GM23338 (cell line): ENCODE measurements at regions not wholly inside any gene's neighbourhood (a gene's known extent, or its start where the extent isn't known, plus 50 kb on each side); places are given as distances from the start of the nearest gene placed in this dataset.

Source experiments
- ATAC-seq: fragments of 200-7000 bp; cut with Tn5 transposase; 3 replicates; pipeline ENCODE4 v1.9.1; 2020
- DNase-seq: peaks from one replicate; pipeline ENCODE4 v3.0.0-alpha.2; 2015; ENCODE audit warnings: low spot score
- H2AFZ ChIP-seq: fragments of 200-600 bp; sonication (generic); 2 replicates; pipeline ENCODE4 v1.8.0; 2016; ENCODE audit warnings: antibody characterized with exemption, mild to moderate bottlenecking, moderate library complexity
- H3F3A ChIP-seq: fragments of 200-600 bp; sonication (generic); replicated peaks from 2 replicates; pipeline ENCODE4 v1.8.0; 2017; ENCODE audit warnings: antibody characterized with exemption, mixed run types, low read depth
- H3K27ac ChIP-seq: fragments of 200-600 bp; sonication (generic); 2 replicates; pipeline ENCODE4 v1.6.1; 2016; ENCODE audit warnings: low read depth
- H3K27me3 ChIP-seq: fragments of 200-600 bp; sonication (generic); 2 replicates; pipeline ENCODE4 v1.8.0; 2016; ENCODE audit warnings: mild to moderate bottlenecking, mixed run types, moderate library complexity; ENCODE audit not compliant: insufficient read depth
- H3K36me3 ChIP-seq: fragments of 200-600 bp; sonication (generic); 2 replicates; pipeline ENCODE4 v1.8.0; 2016; ENCODE audit warnings: mild to moderate bottlenecking; ENCODE audit not compliant: insufficient read depth
- H3K4me1 ChIP-seq: fragments of 200-600 bp; sonication (generic); 2 replicates; pipeline ENCODE4 v1.8.0; 2016; ENCODE audit warnings: mild to moderate bottlenecking, moderate library complexity; ENCODE audit not compliant: insufficient read depth
- H3K4me2 ChIP-seq: fragments of 200-600 bp; sonication (generic); 2 replicates; pipeline ENCODE4 v1.7.1; 2017; ENCODE audit warnings: mixed run types
- H3K4me3 ChIP-seq: fragments of 200-600 bp; sonication (generic); 2 replicates; pipeline ENCODE4 v1.6.1; 2016; ENCODE audit warnings: mixed run types
- H3K79me2 ChIP-seq: fragments of 200-600 bp; sonication (generic); replicated peaks from 2 replicates; pipeline ENCODE4 v1.8.0; 2017; ENCODE audit warnings: mild to moderate bottlenecking; ENCODE audit not compliant: insufficient read depth
- H3K9me2 ChIP-seq: fragments of 200-600 bp; sonication (generic); 2 replicates; pipeline ENCODE4 v1.8.0; 2017; ENCODE audit not compliant: insufficient read depth
- H4K20me1 ChIP-seq: fragments of 200-600 bp; sonication (generic); replicated peaks from 2 replicates; pipeline ENCODE4 v1.8.0; 2017; ENCODE audit warnings: mild to moderate bottlenecking; ENCODE audit not compliant: insufficient read depth
- H3K27ac Mint-ChIP-seq: 2 replicates; pipeline ENCODE4 v1.8.0; 2020; ENCODE audit warnings: inconsistent platforms, mild to moderate bottlenecking, moderate library complexity, mixed read lengths
- H3K27me3 Mint-ChIP-seq: 3 replicates; pipeline ENCODE4 v1.8.0; 2022; ENCODE audit warnings: low read depth, mild to moderate bottlenecking, moderate library complexity, mixed read lengths, inconsistent platforms; ENCODE audit not compliant: insufficient read depth, poor library complexity
- H3K36me3 Mint-ChIP-seq: 3 replicates; pipeline ENCODE4 v1.8.0; 2021; ENCODE audit warnings: low read depth, mild to moderate bottlenecking, inconsistent platforms, moderate library complexity, mixed read lengths
- H3K4me1 Mint-ChIP-seq: 3 replicates; pipeline ENCODE4 v1.8.0; 2020; ENCODE audit warnings: mild to moderate bottlenecking, inconsistent platforms, mixed read lengths
- H3K4me3 Mint-ChIP-seq: 3 replicates; pipeline ENCODE4 v1.8.0; 2021; ENCODE audit warnings: moderate library complexity, mild to moderate bottlenecking, inconsistent platforms, mixed read lengths
- H3K9me3 Mint-ChIP-seq: 3 replicates; pipeline ENCODE4 v1.8.0; 2020; ENCODE audit warnings: moderate library complexity, mild to moderate bottlenecking, inconsistent platforms, mixed read lengths
- CTCF ChIP-seq, 2 experiments: fragments of 200-600 bp in 1 of 2; sonication (generic) in 1 of 2; conservative IDR thresholded peaks; 2 replicates each; pipeline versions ENCODE4 v1.5.1 to v1.6.1; 2016 to 2017; ENCODE audit warnings: antibody characterized with exemption in 2 of 2, low read depth in 2 of 2, mild to moderate bottlenecking in 2 of 2, moderate library complexity in 1 of 2
- EZH2 ChIP-seq: fragments of 200-600 bp; sonication (generic); IDR thresholded peaks from one replicate; pipeline ENCODE4 v1.8.0; 2017; ENCODE audit warnings: antibody characterized with exemption, mild to moderate bottlenecking, low read depth; ENCODE audit not compliant: unreplicated experiment
- EZH2phosphoT487 ChIP-seq: fragments of 200-600 bp; sonication (generic); IDR thresholded peaks from one replicate; pipeline ENCODE4 v1.8.1; 2018; ENCODE audit warnings: antibody characterized with exemption; ENCODE audit not compliant: unreplicated experiment
- NANOG ChIP-seq: IDR thresholded peaks from 2 replicates; pipeline ENCODE4 v1.6.1; 2016; ENCODE audit warnings: antibody characterized with exemption, borderline replicate concordance
- ZNF114 ChIP-seq: fragments of 250-450 bp; sonication (Bioruptor Pico); IDR thresholded peaks from 2 replicates; pipeline ENCODE4 v1.5.0; 2020; ENCODE audit warnings: mild to moderate bottlenecking, moderate library complexity
- TF ChIP-seq, protein P1 (sequence below): fragments of 250-450 bp; sonication (Bioruptor Pico); IDR thresholded peaks from 2 replicates; pipeline ENCODE4 v1.5.0; 2020; ENCODE audit warnings: mild to moderate bottlenecking, moderate library complexity

DNA sequence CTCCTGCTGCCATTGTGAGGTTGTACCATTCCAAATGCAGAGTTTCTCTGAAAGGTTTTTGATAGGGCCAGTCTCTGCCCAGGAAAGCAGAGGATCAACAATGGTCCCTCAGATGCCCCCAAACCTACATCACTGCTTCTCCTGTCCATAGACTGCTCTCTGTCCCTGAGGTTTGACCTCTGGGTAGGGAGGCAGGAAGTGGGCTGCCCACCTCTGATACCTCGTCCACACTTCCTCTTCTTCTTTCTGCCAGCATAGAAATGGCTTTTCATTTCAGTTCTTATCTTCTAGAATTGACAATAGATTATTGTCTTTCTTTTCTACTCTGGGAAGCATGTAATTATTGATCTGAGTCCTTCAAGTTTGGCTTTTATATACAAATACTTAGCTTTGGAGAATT is 170.6 kb downstream of the TRMT11 start (continued):
- TF ChIP-seq CTCF (conservative IDR thresholded peaks at IDR 0.05; ENCODE audit: low read depth in 2 of 2), result no peak
- no peak for TF ChIP-seq ZNF114 (CRISPR knock-in tag)

- Histone ChIP-seq H3K79me2 (no peaks in the 10 kb centered on the region), H2AFZ (no peak overlapping the region), H3K4me3 (no peak overlapping the region), H3K27me3 (no peaks in the 10 kb centered on the region), H3F3A (no peaks in the 10 kb centered on the region), H3K36me3 (no peaks in the 10 kb centered on the region), H3K4me1 (peaks cover 6% of the 10 kb centered on the region; the same call in 1 of the 2 replicates), H3K4me2 (no peak overlapping the region), H3K9me2 (no peaks in the 10 kb centered on the region), H4K20me1 (no peaks in the 10 kb centered on the region), H3K27ac (no peak overlapping the region)
- Mint-ChIP-seq H3K36me3 (no peaks in the 10 kb centered on the region; the same call in 1 of the 3 replicates), H3K4me3 (no peak overlapping the region), H3K4me1 (peaks cover 21% of the 10 kb centered on the region), H3K27me3 (peaks cover 4% of the 10 kb centered on the region), H3K27ac (no peak overlapping the region), H3K9me3 (peaks cover 11% of the 10 kb centered on the region)
- no peak for ATAC-seq
- TF ChIP-seq EZH2 (no peak), NANOG (no peak), EZH2phosphoT487 (no peak)
- TF ChIP-seq, protein P1, sequence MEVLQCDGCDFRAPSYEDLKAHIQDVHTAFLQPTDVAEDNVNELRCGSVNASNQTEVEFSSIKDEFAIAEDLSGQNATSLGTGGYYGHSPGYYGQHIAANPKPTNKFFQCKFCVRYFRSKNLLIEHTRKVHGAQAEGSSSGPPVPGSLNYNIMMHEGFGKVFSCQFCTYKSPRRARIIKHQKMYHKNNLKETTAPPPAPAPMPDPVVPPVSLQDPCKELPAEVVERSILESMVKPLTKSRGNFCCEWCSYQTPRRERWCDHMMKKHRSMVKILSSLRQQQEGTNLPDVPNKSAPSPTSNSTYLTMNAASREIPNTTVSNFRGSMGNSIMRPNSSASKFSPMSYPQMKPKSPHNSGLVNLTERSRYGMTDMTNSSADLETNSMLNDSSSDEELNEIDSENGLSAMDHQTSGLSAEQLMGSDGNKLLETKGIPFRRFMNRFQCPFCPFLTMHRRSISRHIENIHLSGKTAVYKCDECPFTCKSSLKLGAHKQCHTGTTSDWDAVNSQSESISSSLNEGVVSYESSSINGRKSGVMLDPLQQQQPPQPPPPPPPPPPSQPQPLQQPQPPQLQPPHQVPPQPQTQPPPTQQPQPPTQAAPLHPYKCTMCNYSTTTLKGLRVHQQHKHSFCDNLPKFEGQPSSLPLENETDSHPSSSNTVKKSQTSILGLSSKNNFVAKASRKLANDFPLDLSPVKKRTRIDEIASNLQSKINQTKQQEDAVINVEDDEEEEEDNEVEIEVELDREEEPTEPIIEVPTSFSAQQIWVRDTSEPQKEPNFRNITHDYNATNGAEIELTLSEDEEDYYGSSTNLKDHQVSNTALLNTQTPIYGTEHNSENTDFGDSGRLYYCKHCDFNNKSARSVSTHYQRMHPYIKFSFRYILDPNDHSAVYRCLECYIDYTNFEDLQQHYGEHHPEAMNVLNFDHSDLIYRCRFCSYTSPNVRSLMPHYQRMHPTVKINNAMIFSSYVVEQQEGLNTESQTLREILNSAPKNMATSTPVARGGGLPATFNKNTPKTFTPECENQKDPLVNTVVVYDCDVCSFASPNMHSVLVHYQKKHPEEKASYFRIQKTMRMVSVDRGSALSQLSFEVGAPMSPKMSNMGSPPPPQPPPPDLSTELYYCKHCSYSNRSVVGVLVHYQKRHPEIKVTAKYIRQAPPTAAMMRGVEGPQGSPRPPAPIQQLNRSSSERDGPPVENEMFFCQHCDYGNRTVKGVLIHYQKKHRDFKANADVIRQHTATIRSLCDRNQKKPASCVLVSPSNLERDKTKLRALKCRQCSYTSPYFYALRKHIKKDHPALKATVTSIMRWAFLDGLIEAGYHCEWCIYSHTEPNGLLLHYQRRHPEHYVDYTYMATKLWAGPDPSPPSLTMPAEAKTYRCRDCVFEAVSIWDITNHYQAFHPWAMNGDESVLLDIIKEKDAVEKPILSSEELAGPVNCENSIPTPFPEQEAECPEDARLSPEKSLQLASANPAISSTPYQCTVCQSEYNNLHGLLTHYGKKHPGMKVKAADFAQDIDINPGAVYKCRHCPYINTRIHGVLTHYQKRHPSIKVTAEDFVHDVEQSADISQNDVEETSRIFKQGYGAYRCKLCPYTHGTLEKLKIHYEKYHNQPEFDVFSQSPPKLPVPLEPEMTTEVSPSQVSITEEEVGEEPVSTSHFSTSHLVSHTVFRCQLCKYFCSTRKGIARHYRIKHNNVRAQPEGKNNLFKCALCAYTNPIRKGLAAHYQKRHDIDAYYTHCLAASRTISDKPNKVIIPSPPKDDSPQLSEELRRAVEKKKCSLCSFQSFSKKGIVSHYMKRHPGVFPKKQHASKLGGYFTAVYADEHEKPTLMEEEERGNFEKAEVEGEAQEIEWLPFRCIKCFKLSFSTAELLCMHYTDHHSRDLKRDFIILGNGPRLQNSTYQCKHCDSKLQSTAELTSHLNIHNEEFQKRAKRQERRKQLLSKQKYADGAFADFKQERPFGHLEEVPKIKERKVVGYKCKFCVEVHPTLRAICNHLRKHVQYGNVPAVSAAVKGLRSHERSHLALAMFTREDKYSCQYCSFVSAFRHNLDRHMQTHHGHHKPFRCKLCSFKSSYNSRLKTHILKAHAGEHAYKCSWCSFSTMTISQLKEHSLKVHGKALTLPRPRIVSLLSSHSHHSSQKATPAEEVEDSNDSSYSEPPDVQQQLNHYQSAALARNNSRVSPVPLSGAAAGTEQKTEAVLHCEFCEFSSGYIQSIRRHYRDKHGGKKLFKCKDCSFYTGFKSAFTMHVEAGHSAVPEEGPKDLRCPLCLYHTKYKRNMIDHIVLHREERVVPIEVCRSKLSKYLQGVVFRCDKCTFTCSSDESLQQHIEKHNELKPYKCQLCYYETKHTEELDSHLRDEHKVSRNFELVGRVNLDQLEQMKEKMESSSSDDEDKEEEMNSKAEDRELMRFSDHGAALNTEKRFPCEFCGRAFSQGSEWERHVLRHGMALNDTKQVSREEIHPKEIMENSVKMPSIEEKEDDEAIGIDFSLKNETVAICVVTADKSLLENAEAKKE (CRISPR knock-in tag), result no peak
- DNase-seq, result no peak
Observed at GRCh38 chr6:126167726-126168125, 172.2 kb upstream of the CENPW start.
